ENCODE measurements at regions not wholly inside any gene's neighbourhood (a gene's known extent, or its start where the extent isn't known, plus 50 kb on each side); places are given as distances from the start of the nearest gene placed in this dataset.
"Not testable (repeated sequence)": the region's sequence is repeated elsewhere in the genome, so short reads cannot be mapped to it uniquely, and the experiment has no call there.

DNA sequence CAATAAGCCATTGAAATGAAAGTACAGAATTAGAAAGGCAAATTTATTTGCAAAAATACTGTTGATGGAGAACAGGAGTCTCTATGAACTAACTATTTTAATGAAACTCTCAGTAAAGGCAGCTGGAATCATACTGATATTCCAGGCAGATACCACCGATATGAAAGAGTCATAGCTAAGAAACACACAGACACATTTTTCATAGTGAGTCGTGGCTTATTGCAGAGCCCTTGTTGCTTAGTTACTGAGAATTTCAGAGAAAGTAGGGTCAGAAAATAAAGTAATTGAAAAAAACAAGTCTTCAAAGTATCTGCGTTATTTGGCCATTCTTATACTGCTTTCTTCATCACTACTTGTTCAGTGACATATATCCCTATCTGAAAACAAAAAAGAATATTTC, 1890.9 kb downstream of the PCDH9 start:
- H3K27ac ChIP-seq: no peak overlapping the region
- TF ChIP-seq, protein P1, sequence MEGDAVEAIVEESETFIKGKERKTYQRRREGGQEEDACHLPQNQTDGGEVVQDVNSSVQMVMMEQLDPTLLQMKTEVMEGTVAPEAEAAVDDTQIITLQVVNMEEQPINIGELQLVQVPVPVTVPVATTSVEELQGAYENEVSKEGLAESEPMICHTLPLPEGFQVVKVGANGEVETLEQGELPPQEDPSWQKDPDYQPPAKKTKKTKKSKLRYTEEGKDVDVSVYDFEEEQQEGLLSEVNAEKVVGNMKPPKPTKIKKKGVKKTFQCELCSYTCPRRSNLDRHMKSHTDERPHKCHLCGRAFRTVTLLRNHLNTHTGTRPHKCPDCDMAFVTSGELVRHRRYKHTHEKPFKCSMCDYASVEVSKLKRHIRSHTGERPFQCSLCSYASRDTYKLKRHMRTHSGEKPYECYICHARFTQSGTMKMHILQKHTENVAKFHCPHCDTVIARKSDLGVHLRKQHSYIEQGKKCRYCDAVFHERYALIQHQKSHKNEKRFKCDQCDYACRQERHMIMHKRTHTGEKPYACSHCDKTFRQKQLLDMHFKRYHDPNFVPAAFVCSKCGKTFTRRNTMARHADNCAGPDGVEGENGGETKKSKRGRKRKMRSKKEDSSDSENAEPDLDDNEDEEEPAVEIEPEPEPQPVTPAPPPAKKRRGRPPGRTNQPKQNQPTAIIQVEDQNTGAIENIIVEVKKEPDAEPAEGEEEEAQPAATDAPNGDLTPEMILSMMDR (IDR thresholded peaks at IDR 0.05): no peak
- no peak for TF ChIP-seq ZFX (IDR thresholded peaks at IDR 0.05; ENCODE audit: borderline replicate concordance)

DNA sequence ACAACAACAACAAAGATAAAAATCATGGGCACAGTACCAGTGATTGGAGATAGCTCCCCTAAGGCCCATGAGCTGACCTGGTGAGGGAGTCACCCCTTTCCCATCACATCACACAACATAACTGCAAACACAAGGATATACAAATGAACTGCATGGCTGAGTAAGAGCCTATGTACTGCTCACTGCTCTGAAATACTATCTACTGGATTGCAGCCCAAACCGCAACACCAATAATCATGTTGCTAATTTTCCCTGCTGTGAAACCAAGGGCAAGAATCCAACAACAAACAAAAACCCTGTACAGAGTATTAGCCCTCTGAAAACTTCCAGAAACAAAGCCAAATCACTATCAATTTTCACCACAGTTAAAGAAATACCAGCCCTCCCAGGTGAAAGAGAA, 1893.2 kb downstream of the PCDH9 start:
- TF ChIP-seq, protein P1 (IDR thresholded peaks at IDR 0.05): no peak
- no peak for TF ChIP-seq ZFX (IDR thresholded peaks at IDR 0.05; ENCODE audit: borderline replicate concordance)
- no peak overlapping the region for H3K27ac ChIP-seq

DNA sequence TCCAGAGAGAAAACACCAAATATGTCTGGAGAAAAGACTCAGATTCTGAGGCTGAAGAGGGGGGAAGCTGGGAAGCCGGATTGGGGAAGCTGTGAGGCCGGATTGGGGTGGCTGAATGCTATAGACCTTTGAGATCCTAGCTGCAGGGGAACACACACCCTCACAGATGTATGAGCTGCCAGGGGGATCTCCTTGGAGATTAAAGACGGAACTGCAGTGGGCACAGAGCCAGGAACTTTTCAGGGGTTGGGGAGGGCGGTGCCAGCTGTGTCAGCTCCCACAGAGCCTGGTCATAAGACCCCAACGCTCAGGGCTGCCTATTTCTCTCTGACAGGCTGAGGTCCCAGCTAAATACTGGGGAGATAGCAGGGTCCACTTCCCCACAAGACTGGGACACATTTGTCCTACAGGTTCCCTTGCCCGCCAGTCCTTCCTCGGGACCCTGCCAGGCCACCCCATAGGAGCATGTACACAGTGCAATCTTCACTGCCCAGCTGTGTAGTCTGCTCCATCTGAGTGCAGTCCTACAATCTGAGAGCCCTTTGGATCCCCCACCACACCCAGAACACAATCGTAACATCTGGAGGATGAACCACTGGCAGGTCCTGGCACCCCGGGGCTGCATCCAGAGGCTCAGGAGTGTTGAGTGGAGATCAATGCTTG, 1893.9 kb downstream of the PCDH9 start:
- TF ChIP-seq, protein P1 (IDR thresholded peaks at IDR 0.05): no peak
- no peak for TF ChIP-seq ZFX (IDR thresholded peaks at IDR 0.05; ENCODE audit: borderline replicate concordance)
- H3K27ac ChIP-seq: no peak overlapping the region

DNA sequence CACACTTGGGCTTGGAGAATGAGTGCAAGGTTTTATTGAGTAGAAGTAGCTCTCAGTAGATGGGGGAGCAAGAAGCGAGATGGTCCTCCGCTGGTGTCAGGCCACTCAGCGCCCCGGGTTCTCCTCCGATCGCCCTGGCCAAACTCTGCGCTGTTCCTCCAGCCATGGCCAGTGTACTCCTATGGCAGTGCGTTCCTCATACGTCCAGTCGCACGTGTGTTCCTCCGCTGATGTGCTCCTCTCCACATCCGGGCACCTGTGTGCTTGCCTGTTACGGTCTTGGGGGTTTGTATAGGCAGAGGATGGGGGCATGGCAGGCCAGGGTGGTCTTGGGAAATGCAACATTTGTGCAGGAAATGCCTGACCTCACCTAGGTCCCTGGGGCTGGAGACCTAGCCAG, 1899.4 kb downstream of the PCDH9 start:
- TF ChIP-seq, protein P1 (IDR thresholded peaks at IDR 0.05): no peak
- TF ChIP-seq ZFX (IDR thresholded peaks at IDR 0.05; ENCODE audit: borderline replicate concordance): no peak
- H3K27ac ChIP-seq: no peak overlapping the region

DNA sequence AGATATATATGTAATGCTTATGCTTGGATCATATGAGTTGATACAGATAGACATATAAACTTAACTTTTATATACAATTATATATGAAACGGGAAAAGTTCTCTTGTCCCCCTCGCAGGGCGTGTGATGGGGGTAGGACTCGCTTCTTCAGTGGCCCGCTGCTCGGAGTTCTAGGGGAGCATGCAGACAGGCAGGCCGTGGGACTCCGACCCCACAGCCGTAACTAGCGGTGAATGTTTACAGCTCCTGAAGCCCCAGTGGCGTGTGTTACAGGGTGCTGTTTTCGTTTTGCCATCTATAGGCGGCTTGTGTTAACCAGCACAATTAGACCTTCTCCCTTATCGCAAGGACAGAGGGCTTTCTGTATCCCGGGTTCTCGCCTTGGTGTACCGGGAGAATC, 1899.8 kb downstream of the PCDH9 start:
- TF ChIP-seq, protein P1 (IDR thresholded peaks at IDR 0.05): no peak
- TF ChIP-seq ZFX (IDR thresholded peaks at IDR 0.05; ENCODE audit: borderline replicate concordance): no peak
- H3K27ac ChIP-seq: no peak overlapping the region

DNA sequence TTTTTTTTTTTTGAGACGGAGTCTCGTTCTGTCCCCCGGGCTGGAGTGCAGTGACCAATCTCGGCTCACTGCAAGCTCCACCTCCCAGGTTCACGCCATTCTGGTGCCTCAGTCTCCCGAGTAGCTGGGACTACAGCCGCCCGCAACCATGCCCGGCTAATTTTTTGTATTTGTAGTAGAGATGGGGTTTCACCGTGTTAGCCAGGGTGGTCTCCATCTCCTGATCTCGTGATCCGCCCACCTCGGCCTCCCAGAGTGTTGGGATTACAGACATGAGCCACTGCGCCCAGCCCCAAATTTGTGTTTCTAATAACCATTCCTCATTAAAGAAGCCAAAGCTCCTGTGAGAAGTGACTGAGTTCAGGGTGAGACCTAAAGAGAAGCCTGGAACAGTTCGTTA, 1906.9 kb downstream of the PCDH9 start:
- not testable (repeated sequence) for H3K27ac ChIP-seq

DNA sequence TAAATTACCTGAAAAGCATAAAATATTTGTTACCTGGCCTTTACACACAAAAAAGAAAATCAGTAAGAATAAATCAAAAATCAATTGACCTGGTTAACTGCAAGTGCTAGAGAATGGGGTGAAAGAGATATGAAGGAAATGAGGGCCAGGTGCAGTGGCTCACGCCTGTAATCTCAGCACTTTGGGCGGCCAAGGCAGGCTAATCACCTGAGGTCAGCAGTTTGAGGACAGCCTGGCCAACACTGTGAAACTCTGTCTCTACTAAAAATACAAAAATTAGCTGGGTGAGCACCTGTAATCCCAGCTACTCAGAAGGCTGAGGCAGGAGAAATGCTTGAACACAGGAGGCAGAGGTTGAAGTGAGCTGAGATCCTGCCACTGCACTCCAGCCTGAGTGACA, 1908.7 kb downstream of the PCDH9 start:
- H3K27ac ChIP-seq: not testable (repeated sequence)

DNA sequence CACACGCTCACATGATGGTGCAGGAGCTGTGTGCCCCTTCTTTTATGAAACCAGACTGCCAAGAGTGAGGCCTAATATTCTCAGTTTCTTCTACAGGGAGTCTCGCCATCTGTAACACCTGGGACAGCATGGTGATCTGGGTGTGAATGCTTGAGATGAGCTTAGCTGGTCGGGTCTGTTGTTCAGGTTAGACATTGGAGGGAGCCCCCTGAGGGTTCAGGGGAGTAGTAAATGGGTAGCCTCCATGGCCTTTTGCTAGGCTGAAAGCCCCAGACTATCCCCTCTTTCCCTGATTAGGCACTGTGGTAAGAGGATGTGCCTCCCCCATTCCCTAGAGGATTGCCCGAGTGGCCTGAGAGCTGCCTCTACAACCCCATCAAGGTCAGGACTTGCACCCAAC, 1916.1 kb downstream of the PCDH9 start:
- no peak overlapping the region for H3K27ac ChIP-seq

More for the DNA sequence above, 1916.1 kb downstream of the PCDH9 start:
- TF ChIP-seq, protein P1 (IDR thresholded peaks at IDR 0.05): no peak
- TF ChIP-seq ZFX (IDR thresholded peaks at IDR 0.05; ENCODE audit: borderline replicate concordance): no peak

All from 22Rv1 (cell line).